Cardiac fibroblast (primary cell): ENCODE measurements at regions not wholly inside any gene's neighbourhood (a gene's known extent, or its start where the extent isn't known, plus 50 kb on each side); places are given as distances from the start of the nearest gene placed in this dataset.
A peak's percentile ranks its signal among the peaks of the same experiment; 100 is the strongest.

Experiments
- DNase-seq, 2 donors: peaks; one replicate each; pipeline versions ENCODE4 v3.0.0 to v3.0.0-alpha.2; 2010; ENCODE audit warnings: low read depth in 2 of 2
- H3K4me3 ChIP-seq, 2 donors: replicated peaks in 1 of 2; 1 replicate in 1 of 2; 2 replicates in 1 of 2; pipeline ENCODE4 v1.5.1; 2011; ENCODE audit warnings: low read depth in 2 of 2, low read length in 2 of 2, mild to moderate bottlenecking in 2 of 2, moderate library complexity in 1 of 2
- TF ChIP-seq, protein P1 (sequence below): IDR thresholded peaks from one replicate; pipeline ENCODE4 v1.5.1; 2011; ENCODE audit warnings: low read depth, mild to moderate bottlenecking, low read length, inconsistent platforms

DNA sequence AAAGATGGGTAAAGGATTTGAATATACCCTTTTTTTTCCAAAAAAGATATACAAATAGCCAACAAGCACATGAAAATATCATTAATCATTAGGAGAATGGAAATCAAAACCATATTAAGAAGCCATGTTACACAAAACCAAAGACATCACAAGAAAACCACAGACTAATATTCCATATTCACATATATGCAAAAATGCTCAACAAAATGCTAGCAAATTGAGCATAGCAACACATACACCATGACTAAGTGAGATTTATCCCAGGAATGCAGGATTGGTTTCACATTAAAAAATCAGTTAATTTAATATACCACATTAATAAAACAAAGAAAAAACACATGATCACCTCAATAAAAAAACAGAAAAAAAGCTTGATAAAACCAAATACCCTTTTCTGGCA, 84.7 kb upstream of the LMNTD1 start:
- no peak overlapping the region for H3K4me3 ChIP-seq
- TF ChIP-seq, protein P1, sequence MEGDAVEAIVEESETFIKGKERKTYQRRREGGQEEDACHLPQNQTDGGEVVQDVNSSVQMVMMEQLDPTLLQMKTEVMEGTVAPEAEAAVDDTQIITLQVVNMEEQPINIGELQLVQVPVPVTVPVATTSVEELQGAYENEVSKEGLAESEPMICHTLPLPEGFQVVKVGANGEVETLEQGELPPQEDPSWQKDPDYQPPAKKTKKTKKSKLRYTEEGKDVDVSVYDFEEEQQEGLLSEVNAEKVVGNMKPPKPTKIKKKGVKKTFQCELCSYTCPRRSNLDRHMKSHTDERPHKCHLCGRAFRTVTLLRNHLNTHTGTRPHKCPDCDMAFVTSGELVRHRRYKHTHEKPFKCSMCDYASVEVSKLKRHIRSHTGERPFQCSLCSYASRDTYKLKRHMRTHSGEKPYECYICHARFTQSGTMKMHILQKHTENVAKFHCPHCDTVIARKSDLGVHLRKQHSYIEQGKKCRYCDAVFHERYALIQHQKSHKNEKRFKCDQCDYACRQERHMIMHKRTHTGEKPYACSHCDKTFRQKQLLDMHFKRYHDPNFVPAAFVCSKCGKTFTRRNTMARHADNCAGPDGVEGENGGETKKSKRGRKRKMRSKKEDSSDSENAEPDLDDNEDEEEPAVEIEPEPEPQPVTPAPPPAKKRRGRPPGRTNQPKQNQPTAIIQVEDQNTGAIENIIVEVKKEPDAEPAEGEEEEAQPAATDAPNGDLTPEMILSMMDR, result no peak
- DNase-seq, result no peak

DNA sequence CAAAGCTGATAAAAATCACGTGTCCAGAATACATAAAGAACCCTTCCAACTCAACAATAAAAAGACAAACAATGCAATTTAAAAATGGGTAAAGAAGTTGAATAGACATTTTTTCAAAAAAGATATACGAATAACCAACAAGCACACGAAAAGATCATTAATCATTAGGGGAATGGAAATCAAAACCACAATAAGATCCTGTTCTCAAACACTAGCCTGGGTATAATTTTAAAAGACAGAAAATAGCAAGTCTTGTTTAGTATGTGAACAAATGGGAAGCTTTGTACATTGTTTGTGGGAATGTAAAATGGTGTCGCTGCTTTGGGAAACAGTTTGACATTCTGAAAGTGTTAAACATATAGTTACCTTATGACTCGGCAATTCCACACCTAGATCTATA, 86.3 kb upstream of the LMNTD1 start:
- TF ChIP-seq, protein P1, result no peak
- DNase-seq, result no peak
- no peak overlapping the region for H3K4me3 ChIP-seq

DNA sequence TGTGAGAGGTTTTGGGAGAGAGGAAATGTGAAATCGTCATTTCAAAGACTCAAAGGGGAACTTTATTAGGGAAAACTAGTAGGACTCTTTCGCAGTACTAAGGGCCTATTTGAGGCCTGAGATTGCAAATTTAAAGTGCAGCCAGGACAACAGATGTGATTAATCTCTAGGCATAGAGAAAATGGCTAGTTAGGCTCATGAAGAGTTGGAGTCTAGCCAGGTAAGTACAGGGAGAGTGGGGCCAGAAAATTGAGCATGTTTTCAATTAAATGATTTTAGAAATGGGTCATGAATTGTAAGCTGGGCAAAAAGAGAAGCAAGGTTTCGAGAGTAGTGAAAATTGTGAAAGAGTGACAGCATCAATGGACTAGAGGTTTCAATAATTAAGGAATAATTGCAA, 91.9 kb upstream of the LMNTD1 start:
- TF ChIP-seq, protein P1, result no peak
- H3K4me3 ChIP-seq, result no peak overlapping the region
- peak in 1 of 2 donors; percentile 18 for DNase-seq

DNA sequence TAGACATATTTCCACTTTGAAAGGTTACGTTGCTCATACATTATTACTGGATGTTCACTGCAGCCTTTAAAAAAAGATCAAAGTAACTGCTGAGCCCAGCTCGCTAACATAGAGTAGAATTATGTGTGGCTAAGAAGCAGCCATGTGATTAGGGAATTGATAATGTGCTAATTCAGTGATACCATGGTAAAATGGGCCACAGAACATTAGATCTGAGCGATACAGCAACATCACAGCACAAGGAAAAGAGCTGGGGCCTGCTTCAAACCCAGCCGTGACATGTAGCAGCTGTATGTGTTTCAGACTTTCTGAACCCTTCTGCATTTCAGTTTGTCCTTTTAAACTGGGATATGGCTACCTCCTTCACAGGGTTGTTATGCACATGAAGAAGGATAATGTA, 92.3 kb upstream of the LMNTD1 start:
- H3K4me3 ChIP-seq, result no peak overlapping the region
- TF ChIP-seq, protein P1, result no peak
- DNase-seq, result no peak

DNA sequence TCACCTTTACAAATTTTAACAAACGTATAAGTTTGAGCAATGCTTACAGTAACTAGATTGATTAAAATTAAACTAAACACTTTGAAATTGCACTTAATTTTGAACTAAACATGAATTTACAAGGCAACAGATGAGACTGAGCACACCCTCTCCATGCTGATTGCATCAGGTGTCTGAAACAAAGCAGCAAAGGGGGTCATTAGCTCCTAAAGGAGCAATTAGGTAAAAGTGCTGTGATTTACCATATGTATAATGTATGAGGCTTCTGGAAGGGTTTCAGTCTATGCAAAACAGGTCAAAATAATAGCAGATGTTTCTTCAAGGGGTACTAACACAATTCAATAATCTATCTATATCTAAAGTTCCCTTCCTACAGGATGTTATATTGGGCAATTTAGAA, 98.8 kb upstream of the LMNTD1 start:
- H3K4me3 ChIP-seq, result no peak overlapping the region
- no peak for DNase-seq
- TF ChIP-seq, protein P1, result no peak

DNA sequence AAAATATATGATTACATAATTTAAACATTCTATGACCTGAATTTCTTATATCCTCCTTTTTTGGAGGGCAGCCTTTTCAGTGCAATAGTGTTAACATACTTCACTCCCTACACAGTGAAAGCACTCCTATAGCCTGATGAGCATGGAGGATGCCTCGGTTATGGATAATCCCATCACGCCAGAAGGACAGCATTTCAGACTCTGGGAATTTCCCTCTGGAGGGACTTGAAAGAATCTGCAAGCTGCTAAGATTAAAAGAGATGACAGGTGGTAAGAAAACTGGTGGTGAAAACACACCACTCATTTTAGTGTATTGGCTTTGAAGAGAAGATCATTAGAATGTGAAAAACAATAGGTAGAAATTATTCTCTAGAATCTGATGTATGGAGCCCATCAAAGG, 99.3 kb upstream of the LMNTD1 start:
- H3K4me3 ChIP-seq, result no peak overlapping the region
- TF ChIP-seq, protein P1, result no peak
- no peak for DNase-seq

DNA sequence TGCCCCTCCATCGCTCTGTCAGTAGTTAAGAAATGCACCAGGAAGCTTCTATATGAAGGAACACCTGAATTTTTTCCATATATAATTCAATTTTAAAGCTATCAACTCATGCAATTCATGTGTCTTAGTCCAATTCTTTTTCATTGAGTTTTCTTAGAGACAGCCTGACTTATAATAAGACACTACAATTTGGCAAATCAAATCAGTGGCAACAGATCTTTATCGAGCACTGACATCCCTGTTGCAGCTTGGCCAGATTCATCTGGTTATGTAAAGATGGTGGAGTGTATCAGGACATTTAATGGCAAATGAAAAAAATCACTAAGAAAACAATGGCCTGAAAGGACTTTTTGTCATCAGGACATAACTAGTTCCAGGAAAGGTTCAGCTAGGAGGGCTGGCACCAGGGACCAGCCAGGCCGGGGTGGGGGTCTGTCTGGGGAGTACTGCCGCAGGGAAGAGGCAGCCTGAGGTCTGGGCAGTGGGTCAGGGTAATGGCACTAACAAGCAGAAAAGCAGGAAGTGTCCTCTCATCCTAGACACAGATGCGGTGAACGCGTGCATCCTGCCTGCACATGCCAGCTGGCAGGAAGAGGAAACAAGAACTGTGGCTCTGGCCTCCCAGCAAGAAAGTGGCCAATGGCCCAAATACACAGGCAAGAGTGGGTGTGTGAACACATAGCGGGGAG, 100.5 kb upstream of the LMNTD1 start:
- peak in 1 of 2 donors; percentile 6 for DNase-seq
- TF ChIP-seq, protein P1, result no peak
- H3K4me3 ChIP-seq, result no peak overlapping the region
